Trophoblast cell (in vitro differentiated cells and primary cell): ENCODE measurements at regions not wholly inside any gene's neighbourhood (a gene's known extent, or its start where the extent isn't known, plus 50 kb on each side); places are given as distances from the start of the nearest gene placed in this dataset.

Experiments
- DNase-seq, 2 donors: peaks; one replicate each; pipeline ENCODE4 v3.0.0-alpha.2; 2016
- H2AFZ ChIP-seq: 2 replicates; pipeline ENCODE4 v1.6.1; 2013; ENCODE audit warnings: low read length, moderate library complexity, mild to moderate bottlenecking; ENCODE audit not compliant: insufficient read depth, poor library complexity
- H2AK5ac ChIP-seq: 2 replicates; pipeline ENCODE4 v1.6.1; 2013; ENCODE audit warnings: mild to moderate bottlenecking, low read length
- H2BK120ac ChIP-seq: 2 replicates; pipeline ENCODE4 v1.6.1; 2013; ENCODE audit warnings: low read length, mild to moderate bottlenecking, moderate library complexity; ENCODE audit not compliant: insufficient read depth, poor library complexity
- H2BK12ac ChIP-seq: 2 replicates; pipeline ENCODE4 v1.6.1; 2013; ENCODE audit warnings: mild to moderate bottlenecking, low read length, moderate library complexity
- H2BK5ac ChIP-seq: 2 replicates; pipeline ENCODE4 v1.6.1; 2013; ENCODE audit warnings: low read length, low read depth, moderate library complexity, mild to moderate bottlenecking; ENCODE audit not compliant: poor library complexity
- H3K14ac ChIP-seq: 2 replicates; pipeline ENCODE4 v1.6.1; 2013; ENCODE audit warnings: mild to moderate bottlenecking, low read length
- H3K18ac ChIP-seq: 2 replicates; pipeline ENCODE4 v1.6.1; 2013; ENCODE audit warnings: mild to moderate bottlenecking, low read length
- H3K23ac ChIP-seq: 2 replicates; pipeline ENCODE4 v1.6.1; 2013; ENCODE audit warnings: low read length
- H3K27ac ChIP-seq: 2 replicates; pipeline ENCODE4 v1.5.1; 2013; ENCODE audit warnings: low read depth, mild to moderate bottlenecking, inconsistent platforms, low read length, moderate library complexity
- H3K27me3 ChIP-seq: 2 replicates; pipeline ENCODE4 v1.6.1; 2013; ENCODE audit warnings: inconsistent platforms, mild to moderate bottlenecking, low read length, moderate library complexity; ENCODE audit not compliant: insufficient read depth
- H3K36me3 ChIP-seq, 2 experiments: 1 replicate in 1 of 2; 2 replicates in 1 of 2; pipeline ENCODE4 v1.6.1; 2013; ENCODE audit warnings: low read length in 2 of 2, mild to moderate bottlenecking in 2 of 2, moderate library complexity in 1 of 2; ENCODE audit not compliant: insufficient read depth in 2 of 2, control insufficient read depth in 1 of 2
- H3K4ac ChIP-seq: 2 replicates; pipeline ENCODE4 v1.6.1; 2013; ENCODE audit warnings: low read depth, mild to moderate bottlenecking, low read length, moderate library complexity
- H3K4me1 ChIP-seq, 2 experiments: 1 replicate in 1 of 2; 2 replicates in 1 of 2; pipeline ENCODE4 v1.6.1; 2013; ENCODE audit warnings: low read length in 2 of 2, mild to moderate bottlenecking in 2 of 2, moderate library complexity in 1 of 2; ENCODE audit not compliant: insufficient read depth in 2 of 2, control insufficient read depth in 1 of 2
- H3K4me2 ChIP-seq: 2 replicates; pipeline ENCODE4 v1.6.1; 2013; ENCODE audit warnings: inconsistent platforms, mild to moderate bottlenecking, low read length, moderate library complexity
- H3K4me3 ChIP-seq: 2 replicates; pipeline ENCODE4 v1.5.1; 2013; ENCODE audit warnings: mild to moderate bottlenecking, low read depth, low read length, inconsistent platforms
- H3K79me1 ChIP-seq: one replicate; pipeline ENCODE4 v1.6.1; 2013; ENCODE audit warnings: low read length
- H3K79me2 ChIP-seq: 2 replicates; pipeline ENCODE4 v1.6.1; 2013; ENCODE audit warnings: low read length, mild to moderate bottlenecking; ENCODE audit not compliant: control insufficient read depth, insufficient read depth, poor library complexity
- H3K9ac ChIP-seq: 2 replicates; pipeline ENCODE4 v1.6.1; 2013; ENCODE audit warnings: mild to moderate bottlenecking, low read length
- H3K9me3 ChIP-seq: 2 replicates; pipeline ENCODE4 v1.6.1; 2013; ENCODE audit warnings: low read depth, mild to moderate bottlenecking, control low read depth, inconsistent platforms, low read length; ENCODE audit not compliant: insufficient read depth
- H4K12ac ChIP-seq: 2 replicates; pipeline ENCODE4 v1.6.1; 2013; ENCODE audit warnings: low read depth, mild to moderate bottlenecking, low read length, moderate library complexity
- H4K8ac ChIP-seq: 2 replicates; pipeline ENCODE4 v1.6.1; 2013; ENCODE audit warnings: low read depth, mild to moderate bottlenecking, low read length, moderate library complexity
- H4K91ac ChIP-seq: one replicate; pipeline ENCODE4 v1.6.1; 2013; ENCODE audit warnings: low read depth, mild to moderate bottlenecking, low read length, moderate library complexity
- WGBS: extraction: QIAGEN DNeasy Blood & Tissue Kit; methylation state at CpG from one replicate; pipeline ENCODE4 v1.1.7; 2013; ENCODE audit warnings: missing lambda C conversion rate; ENCODE audit not compliant: insufficient read length, insufficient coverage; ENCODE audit errors: extremely low coverage; 5-methylcytosine and 5-hydroxymethylcytosine counted together

DNA sequence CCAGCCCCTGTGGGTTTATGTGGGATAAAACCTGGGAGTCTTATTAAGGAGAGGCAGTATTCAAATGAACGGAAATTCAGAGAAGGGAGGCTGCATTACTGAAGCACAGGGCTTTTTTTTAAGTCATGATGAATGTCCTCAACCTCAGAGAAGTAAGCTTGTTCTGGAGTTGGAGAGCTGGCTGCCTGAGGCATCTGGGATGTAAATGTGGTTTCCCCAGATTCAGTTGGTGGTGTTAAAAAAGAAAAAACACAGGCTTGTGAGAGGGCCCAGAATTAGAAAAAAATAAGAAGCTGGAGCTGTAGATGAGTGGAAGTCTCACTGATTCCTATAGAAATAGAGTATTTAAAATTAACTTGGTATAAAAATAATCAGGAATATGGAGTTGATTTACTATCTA lies 64.0 kb upstream of the GPR12 start:
- no peak overlapping the region for H3K27ac ChIP-seq
- no peak overlapping the region for H2AK5ac ChIP-seq
- H3K27me3 ChIP-seq: no peaks in the 10 kb centered on the region
- no peak overlapping the region for H4K8ac ChIP-seq
- no peak overlapping the region for H2AFZ ChIP-seq
- H3K9ac ChIP-seq: no peak overlapping the region
- H3K23ac ChIP-seq: no peak overlapping the region
- H4K12ac ChIP-seq: no peak overlapping the region
- H3K4ac ChIP-seq: no peak overlapping the region
- H2BK120ac ChIP-seq: no peak overlapping the region
- no peaks in the 10 kb centered on the region for H3K4me1 ChIP-seq
- H2BK12ac ChIP-seq: no peak overlapping the region
- no peak overlapping the region for H2BK5ac ChIP-seq
- H3K9me3 ChIP-seq: peaks cover under 1% of the 10 kb centered on the region
- WGBS: no CpG with 5 or more reads among the region's 1 CpG
- H3K36me3 ChIP-seq: no peaks in the 10 kb centered on the region
- no peaks in the 10 kb centered on the region for H3K79me2 ChIP-seq
- H4K91ac ChIP-seq: no peak overlapping the region
- H3K4me2 ChIP-seq: no peak overlapping the region
- no peak overlapping the region for H3K18ac ChIP-seq
- H3K4me3 ChIP-seq: no peak overlapping the region
- no peak for DNase-seq
- no peaks in the 10 kb centered on the region for H3K79me1 ChIP-seq
- no peak overlapping the region for H3K14ac ChIP-seq

DNA sequence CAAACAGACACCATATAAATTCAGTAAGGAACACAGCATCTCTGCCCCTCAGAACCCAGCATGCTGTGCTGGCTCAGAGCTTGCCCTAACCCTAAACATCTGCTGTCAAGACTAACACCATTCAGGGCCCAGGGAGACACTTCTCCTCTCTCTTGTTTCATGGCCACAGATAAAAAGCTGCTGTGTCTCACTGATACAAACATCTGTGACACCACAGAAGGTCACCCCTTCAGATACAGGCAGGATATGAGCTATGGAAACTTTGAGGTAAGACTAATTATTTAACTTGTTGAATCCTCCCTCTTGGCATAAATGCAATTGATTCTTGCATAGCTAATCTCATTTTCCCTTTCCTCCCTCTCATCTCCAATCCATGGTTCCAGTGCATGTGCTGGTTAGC lies 61.6 kb upstream of the GPR12 start:
- Histone ChIP-seq H3K4me1 (no peaks in the 10 kb centered on the region), H2AK5ac (no peak overlapping the region), H3K4me2 (no peak overlapping the region), H4K8ac (no peak overlapping the region), H3K79me1 (no peaks in the 10 kb centered on the region), H3K9me3 (no peaks in the 10 kb centered on the region), H3K4ac (no peak overlapping the region), H4K91ac (no peak overlapping the region), H2BK120ac (no peak overlapping the region), H3K23ac (no peak overlapping the region), H3K27me3 (no peaks in the 10 kb centered on the region), H3K9ac (no peak overlapping the region), H2BK5ac (no peak overlapping the region), H3K4me3 (no peak overlapping the region), H3K79me2 (no peaks in the 10 kb centered on the region), H2BK12ac (no peak overlapping the region), H3K14ac (no peak overlapping the region), H3K18ac (no peak overlapping the region), H3K36me3 (no peaks in the 10 kb centered on the region), H3K27ac (no peak overlapping the region), H4K12ac (no peak overlapping the region), H2AFZ (no peak overlapping the region)
- DNase-seq: no peak

DNA sequence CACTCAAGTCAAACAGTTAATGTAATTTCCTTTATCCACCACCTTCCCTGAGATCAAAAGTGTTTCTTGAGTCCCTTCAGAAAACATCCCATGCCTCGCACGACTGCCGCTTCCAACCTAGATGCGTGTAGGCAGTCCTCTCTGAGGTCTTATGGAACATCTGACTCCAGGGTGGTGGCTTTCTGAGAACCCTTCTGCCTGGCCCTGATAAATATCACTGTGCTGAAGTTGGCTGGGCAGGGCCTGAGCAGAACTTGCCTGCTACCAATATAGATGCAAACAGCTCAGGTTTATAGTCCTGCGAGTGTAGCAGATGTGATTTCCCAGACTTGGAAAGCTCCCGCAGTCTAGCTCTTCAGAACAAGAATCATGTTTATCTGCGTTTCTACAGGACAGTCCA lies 61.1 kb upstream of the GPR12 start:
- Histone ChIP-seq H3K27me3 (no peaks in the 10 kb centered on the region), H2BK120ac (no peak overlapping the region), H3K27ac (no peak overlapping the region), H3K9ac (no peak overlapping the region), H3K4me3 (no peak overlapping the region), H2AFZ (no peak overlapping the region), H2BK12ac (no peak overlapping the region), H4K91ac (no peak overlapping the region), H3K36me3 (no peaks in the 10 kb centered on the region), H3K14ac (no peak overlapping the region), H3K4me2 (no peak overlapping the region), H3K4me1 (no peaks in the 10 kb centered on the region), H3K9me3 (no peaks in the 10 kb centered on the region), H4K12ac (no peak overlapping the region), H2AK5ac (no peak overlapping the region), H3K79me2 (no peaks in the 10 kb centered on the region), H2BK5ac (no peak overlapping the region), H4K8ac (no peak overlapping the region), H3K23ac (no peak overlapping the region), H3K4ac (no peak overlapping the region), H3K79me1 (no peaks in the 10 kb centered on the region), H3K18ac (no peak overlapping the region)
- no peak for DNase-seq
- no CpG with 5 or more reads among the region's 7 CpGs for WGBS

DNA sequence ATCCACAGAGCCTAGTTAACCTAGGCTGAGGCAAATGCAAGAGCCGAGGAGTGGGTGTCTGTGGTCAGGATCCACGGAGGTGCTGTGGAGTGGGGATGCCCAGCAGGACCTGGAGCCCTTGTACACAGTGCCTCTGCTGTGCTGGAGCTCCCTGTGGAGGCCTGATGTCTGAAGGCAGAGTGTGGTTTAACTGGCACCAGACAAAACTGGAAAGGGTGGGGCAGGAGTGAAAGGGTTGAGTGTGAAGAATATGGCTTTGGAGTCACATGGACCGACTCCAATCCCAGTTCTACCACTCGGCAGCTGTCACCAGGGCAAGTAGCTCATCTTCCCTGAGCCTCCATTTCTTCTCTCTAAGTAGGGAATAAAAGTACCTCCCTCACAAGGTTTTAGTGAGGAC lies 60.3 kb upstream of the GPR12 start:
- WGBS: no CpG with 5 or more reads among the region's 4 CpGs
- H4K91ac ChIP-seq: no peak overlapping the region
- DNase-seq: no peak

DNA sequence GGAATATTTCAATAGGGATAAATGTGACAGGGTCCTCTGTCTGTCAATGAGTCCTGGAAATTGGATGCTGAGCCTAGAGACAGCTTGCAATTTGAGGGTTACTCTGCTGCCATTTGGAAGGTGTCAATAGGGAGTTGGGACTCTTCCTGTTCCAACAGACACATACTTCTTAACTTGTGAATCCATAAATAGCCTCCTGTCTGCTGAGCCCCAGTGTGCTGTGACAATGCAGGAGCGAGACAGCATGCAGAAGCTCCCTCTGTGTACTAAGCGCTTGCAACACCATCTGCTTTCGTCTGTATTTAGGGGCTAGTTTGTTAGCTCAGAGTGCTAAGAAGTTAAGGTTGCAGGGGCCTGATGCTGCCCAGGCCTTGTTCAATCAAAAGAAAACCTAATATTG lies 58.5 kb upstream of the GPR12 start:
- H3K4me2 ChIP-seq: no peak overlapping the region
- H3K9me3 ChIP-seq: no peaks in the 10 kb centered on the region
- H4K12ac ChIP-seq: no peak overlapping the region
- H3K4me3 ChIP-seq: no peak overlapping the region
- no peak overlapping the region for H2BK120ac ChIP-seq
- H3K23ac ChIP-seq: no peak overlapping the region
- no peak for DNase-seq
- H3K4ac ChIP-seq: no peak overlapping the region
- H4K8ac ChIP-seq: no peak overlapping the region
- H2AK5ac ChIP-seq: no peak overlapping the region
- no peaks in the 10 kb centered on the region for H3K36me3 ChIP-seq
- no peak overlapping the region for H2BK5ac ChIP-seq
- no CpG with 5 or more reads among the region's 3 CpGs for WGBS
- H3K79me1 ChIP-seq: no peaks in the 10 kb centered on the region
- H3K27ac ChIP-seq: no peak overlapping the region
- no peak overlapping the region for H3K9ac ChIP-seq
- H3K18ac ChIP-seq: no peak overlapping the region
- H3K79me2 ChIP-seq: no peaks in the 10 kb centered on the region
- no peak overlapping the region for H3K14ac ChIP-seq
- no peak overlapping the region for H2BK12ac ChIP-seq
- no peaks in the 10 kb centered on the region for H3K4me1 ChIP-seq
- H3K27me3 ChIP-seq: no peaks in the 10 kb centered on the region
- H2AFZ ChIP-seq: no peak overlapping the region
- H4K91ac ChIP-seq: no peak overlapping the region

More for the DNA sequence above, 60.3 kb upstream of the GPR12 start:
- Histone ChIP-seq H3K18ac (no peak overlapping the region), H3K27ac (no peak overlapping the region), H2BK12ac (no peak overlapping the region), H3K14ac (no peak overlapping the region), H3K4me1 (no peaks in the 10 kb centered on the region), H2AK5ac (no peak overlapping the region), H2BK120ac (no peak overlapping the region), H2BK5ac (no peak overlapping the region), H3K4me2 (no peak overlapping the region), H4K8ac (no peak overlapping the region), H3K9ac (no peak overlapping the region), H3K79me1 (no peaks in the 10 kb centered on the region), H3K79me2 (no peaks in the 10 kb centered on the region), H3K4ac (no peak overlapping the region), H2AFZ (no peak overlapping the region), H3K27me3 (no peaks in the 10 kb centered on the region), H3K4me3 (no peak overlapping the region), H3K36me3 (no peaks in the 10 kb centered on the region), H3K23ac (no peak overlapping the region), H4K12ac (no peak overlapping the region), H3K9me3 (no peaks in the 10 kb centered on the region)
